Testis (tissue), 2 donors: ENCODE measurements at regions not wholly inside any gene's neighbourhood (a gene's known extent, or its start where the extent isn't known, plus 50 kb on each side); places are given as distances from the start of the nearest gene placed in this dataset.

Experiments
- DNase-seq: peaks from one replicate; pipeline ENCODE4 v3.0.0-alpha.2; 2019
- H3K27ac ChIP-seq, 2 donors: fragments of 200-600 bp; sonication (generic); one replicate each; pipeline ENCODE4 v1.5.1; 2019
- H3K27me3 ChIP-seq: fragments of 200-600 bp; sonication (generic); one replicate; pipeline ENCODE4 v1.5.1; 2019
- H3K36me3 ChIP-seq: fragments of 200-600 bp; sonication (generic); one replicate; pipeline ENCODE4 v1.5.1; 2017; ENCODE audit warnings: low read depth; ENCODE audit errors: missing control alignments
- H3K4me1 ChIP-seq: fragments of 200-600 bp; sonication (generic); one replicate; pipeline ENCODE4 v1.5.1; 2019
- H3K4me3 ChIP-seq, 2 donors: fragments of 200-600 bp; sonication (generic); one replicate each; pipeline ENCODE4 v1.5.1; 2017 to 2019
- H3K9me3 ChIP-seq: fragments of 200-600 bp; sonication (generic); one replicate; pipeline ENCODE4 v1.5.1; 2017
- POLR2A ChIP-seq: fragments of 450-650 bp; IDR thresholded peaks from one replicate; pipeline ENCODE4 v1.6.1; 2017; ENCODE audit warnings: antibody characterized with exemption, mild to moderate bottlenecking, moderate library complexity
- WGBS, 2 donors: methylation state at CpG; one replicate each; pipeline ENCODE4 v1.1.5; 2018; 5-methylcytosine and 5-hydroxymethylcytosine counted together
- intact Hi-C: fragments of 100-400 bp; cut with DNase I; formaldehyde crosslinking; loops from one replicate; pipeline ENCODE4 v1.15.1; 2023; ENCODE audit warnings: low total_unique reads
- TF ChIP-seq, protein P1 (sequence below), 3 experiments: fragments of 450-650 bp in 2 of 3; fragments of 200-600 bp in 1 of 3; sonication (generic) in 1 of 3; IDR thresholded peaks; one replicate each; pipeline ENCODE4 v1.5.1; 2016 to 2019; ENCODE audit warnings: antibody characterized with exemption in 3 of 3, mild to moderate bottlenecking in 2 of 3, moderate library complexity in 1 of 3

DNA sequence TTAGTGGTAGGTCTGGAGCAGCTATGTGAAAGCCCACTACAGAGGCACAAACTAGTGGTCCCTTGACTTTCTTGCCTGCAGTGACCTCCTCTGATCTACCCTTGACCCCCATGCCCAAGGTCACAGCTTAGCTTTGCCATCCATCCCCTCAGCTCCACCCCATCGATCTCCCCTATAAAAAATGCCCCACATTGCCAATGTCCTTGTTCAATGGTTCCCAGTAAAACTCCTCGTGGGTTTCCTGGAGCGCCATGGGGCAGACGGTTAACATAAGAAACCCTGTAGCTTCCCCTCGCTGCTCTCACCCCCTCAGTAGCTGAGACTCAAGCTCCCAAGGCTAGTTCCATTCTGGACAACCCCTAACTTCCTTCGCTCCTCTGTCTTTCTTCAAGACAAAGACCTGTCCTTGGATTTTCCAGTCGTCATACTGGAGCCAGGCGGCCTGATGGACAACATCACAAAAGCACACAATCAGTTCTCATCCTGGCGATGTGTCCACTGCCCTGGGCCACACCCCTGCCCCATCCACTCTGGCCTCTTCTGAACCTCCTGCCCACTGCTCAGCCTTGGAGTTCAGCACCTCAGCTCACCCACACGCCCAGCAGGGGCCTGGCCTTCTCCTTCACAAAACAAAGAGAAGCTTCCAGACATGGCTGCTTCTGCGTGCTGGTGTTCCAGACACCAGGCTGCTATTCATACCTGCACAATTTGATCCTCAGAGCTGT, 1429.3 kb downstream of the BRD1 start:
- no peak overlapping the region for H3K27ac ChIP-seq
- intact Hi-C loops: no loop called here
- no peak overlapping the region for H3K4me3 ChIP-seq
- TF ChIP-seq POLR2A: no peak
- TF ChIP-seq, protein P1, sequence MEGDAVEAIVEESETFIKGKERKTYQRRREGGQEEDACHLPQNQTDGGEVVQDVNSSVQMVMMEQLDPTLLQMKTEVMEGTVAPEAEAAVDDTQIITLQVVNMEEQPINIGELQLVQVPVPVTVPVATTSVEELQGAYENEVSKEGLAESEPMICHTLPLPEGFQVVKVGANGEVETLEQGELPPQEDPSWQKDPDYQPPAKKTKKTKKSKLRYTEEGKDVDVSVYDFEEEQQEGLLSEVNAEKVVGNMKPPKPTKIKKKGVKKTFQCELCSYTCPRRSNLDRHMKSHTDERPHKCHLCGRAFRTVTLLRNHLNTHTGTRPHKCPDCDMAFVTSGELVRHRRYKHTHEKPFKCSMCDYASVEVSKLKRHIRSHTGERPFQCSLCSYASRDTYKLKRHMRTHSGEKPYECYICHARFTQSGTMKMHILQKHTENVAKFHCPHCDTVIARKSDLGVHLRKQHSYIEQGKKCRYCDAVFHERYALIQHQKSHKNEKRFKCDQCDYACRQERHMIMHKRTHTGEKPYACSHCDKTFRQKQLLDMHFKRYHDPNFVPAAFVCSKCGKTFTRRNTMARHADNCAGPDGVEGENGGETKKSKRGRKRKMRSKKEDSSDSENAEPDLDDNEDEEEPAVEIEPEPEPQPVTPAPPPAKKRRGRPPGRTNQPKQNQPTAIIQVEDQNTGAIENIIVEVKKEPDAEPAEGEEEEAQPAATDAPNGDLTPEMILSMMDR (IDR thresholded peaks at IDR 0.05): no peak
- no peaks in the 10 kb centered on the region for H3K27me3 ChIP-seq
- no peaks in the 10 kb centered on the region for H3K4me1 ChIP-seq
- H3K36me3 ChIP-seq: no peaks in the 10 kb centered on the region
- H3K9me3 ChIP-seq: no peaks in the 10 kb centered on the region
- WGBS, 2 donors: 85 to 90% methylated on average over 11 of the region's 11 CpGs
- DNase-seq: no peak

DNA sequence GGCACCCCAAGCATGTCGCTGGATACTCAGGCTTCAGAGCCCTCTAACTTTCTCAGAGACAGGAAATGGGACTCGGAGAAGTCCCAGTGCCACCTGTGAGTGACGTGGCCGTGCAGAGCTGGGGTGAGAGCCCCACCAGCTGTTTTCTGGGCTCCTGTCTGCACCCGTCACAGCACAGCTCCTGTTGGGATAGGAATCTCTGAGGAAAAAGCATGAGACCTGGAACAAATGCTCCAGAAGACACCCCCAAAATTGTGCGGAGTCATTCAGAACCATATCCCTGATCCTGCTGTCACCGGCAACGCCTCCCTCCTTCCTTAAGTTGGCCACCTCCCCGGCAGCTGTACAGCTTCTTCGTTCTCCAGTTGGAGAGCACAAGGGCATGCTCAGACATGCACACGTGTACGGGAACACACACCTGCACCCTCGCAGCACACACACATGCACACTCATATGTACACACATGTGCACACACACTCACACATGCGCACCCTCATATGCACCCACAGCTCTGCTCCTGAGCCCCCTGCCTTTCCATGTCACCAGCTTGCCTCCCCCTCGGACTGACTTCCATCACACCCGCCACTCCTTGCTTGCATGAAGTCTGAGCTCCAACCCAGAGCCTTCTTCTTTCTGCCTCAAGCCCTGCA, 1430.0 kb downstream of the BRD1 start:
- no peak overlapping the region for H3K4me3 ChIP-seq
- 65 to 88% methylated on average over 15 to 16 of the region's 16 CpGs for WGBS, 2 donors
- no peak overlapping the region for H3K27ac ChIP-seq
- no peaks in the 10 kb centered on the region for H3K4me1 ChIP-seq
- H3K27me3 ChIP-seq: no peaks in the 10 kb centered on the region
- H3K36me3 ChIP-seq: no peaks in the 10 kb centered on the region
- intact Hi-C loops: no loop called here
- no peaks in the 10 kb centered on the region for H3K9me3 ChIP-seq
- TF ChIP-seq POLR2A: no peak
- TF ChIP-seq, protein P1 (IDR thresholded peaks at IDR 0.05): no peak
- DNase-seq: no peak

DNA sequence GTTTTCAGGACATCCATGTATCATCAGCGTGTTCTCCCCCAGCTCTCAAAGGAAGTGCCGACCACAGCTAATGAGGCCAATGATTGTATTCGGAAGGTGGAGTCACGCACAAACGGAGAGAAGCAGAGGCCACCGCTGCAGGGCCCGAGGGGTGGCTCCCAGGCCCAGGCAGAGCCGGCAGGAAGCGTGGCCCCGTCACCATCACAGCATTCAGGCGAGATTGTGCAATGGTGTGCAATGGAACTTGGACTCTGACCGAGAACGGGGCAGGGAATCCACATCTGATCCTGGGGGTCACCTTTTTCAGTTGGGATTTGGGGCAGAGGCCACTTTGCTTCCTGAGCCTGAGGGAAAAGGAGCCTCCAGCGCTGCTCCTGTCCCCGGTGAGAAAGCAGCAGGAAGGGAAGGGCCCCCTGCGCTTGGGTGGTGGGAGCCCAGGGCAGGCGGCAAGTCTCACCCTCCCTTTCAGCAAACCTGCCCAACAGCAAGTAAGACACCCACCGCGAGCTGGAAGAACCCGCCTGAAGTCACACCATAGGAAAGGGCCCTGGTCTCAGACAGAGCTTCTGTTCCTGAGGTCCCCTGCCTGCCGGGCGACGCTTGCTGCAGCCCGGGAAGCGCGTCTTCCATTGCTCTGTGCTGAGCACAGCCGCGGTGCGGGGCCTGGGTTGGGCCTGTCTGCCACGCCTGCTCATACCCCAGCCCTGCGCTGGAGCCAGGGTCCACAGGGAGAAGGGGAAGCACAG, 1430.7 kb downstream of the BRD1 start:
- Histone ChIP-seq H3K4me3 (no peak overlapping the region), H3K27ac (no peak overlapping the region), H3K27me3 (no peaks in the 10 kb centered on the region), H3K9me3 (no peaks in the 10 kb centered on the region), H3K4me1 (no peaks in the 10 kb centered on the region), H3K36me3 (no peaks in the 10 kb centered on the region)
- DNase-seq: no peak
- 68 to 77% methylated on average over 15 to 31 of the region's 31 CpGs for WGBS, 2 donors
- no peak for TF ChIP-seq POLR2A
- TF ChIP-seq, protein P1 (IDR thresholded peaks at IDR 0.05): no peak
- intact Hi-C loops: no loop called here

DNA sequence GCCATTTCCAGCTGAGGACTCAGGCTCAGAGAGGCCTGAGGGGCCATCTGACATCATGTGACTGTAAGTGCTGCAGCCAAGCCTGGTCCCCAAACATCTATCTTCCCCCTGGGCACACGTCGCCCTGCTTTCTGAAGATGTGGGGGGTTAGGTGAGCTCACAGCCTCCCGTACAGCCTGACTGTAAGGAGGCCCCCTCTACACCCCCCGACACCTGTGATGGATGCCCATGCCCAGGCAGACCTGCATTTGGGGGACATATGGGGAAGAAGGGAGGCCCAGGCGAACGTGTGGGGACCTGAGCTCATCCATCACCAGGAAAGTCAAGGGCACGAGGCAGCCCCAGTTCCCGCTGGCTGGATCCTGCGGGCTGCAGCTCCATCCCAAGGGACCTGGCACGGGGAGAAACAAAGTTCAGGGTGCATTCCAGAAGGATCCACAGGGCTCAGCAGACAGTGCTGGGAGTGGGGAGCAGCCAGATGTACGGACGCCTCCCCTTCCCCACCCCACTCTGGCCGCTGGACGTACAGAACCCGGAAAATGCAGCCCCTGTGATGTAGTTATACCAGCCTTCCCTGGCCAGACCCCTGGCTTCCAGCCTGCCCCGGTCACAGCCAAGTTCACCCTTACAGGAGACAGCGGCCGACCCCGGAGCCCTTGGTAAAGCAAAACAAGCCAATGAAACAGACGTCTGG, 1431.4 kb downstream of the BRD1 start:
- Histone ChIP-seq H3K4me1 (no peaks in the 10 kb centered on the region), H3K27ac (no peak overlapping the region), H3K4me3 (no peak overlapping the region), H3K36me3 (no peaks in the 10 kb centered on the region), H3K9me3 (no peaks in the 10 kb centered on the region), H3K27me3 (no peaks in the 10 kb centered on the region)
- DNase-seq: no peak
- WGBS, 2 donors: 64 to 83% methylated on average over 14 to 20 of the region's 20 CpGs
- intact Hi-C loops: no loop called here
- TF ChIP-seq POLR2A: no peak
- TF ChIP-seq, protein P1 (IDR thresholded peaks at IDR 0.05): no peak
